LNCaP clone FGC (cell line): ENCODE measurements at regions not wholly inside any gene's neighbourhood (a gene's known extent, or its start where the extent isn't known, plus 50 kb on each side); places are given as distances from the start of the nearest gene placed in this dataset.
"Not testable (repeated sequence)": the region's sequence is repeated elsewhere in the genome, so short reads cannot be mapped to it uniquely, and the experiment has no call there.

Experiments
- DNase-seq: peaks from one replicate; pipeline ENCODE4 v3.0.0-alpha.2; 2011; ENCODE audit warnings: low read depth
- H3K4me3 ChIP-seq: 2 replicates; pipeline ENCODE4 v1.5.1; 2011; ENCODE audit warnings: mild to moderate bottlenecking, low read depth, low read length, control low read depth
- CTCF ChIP-seq: IDR thresholded peaks from 2 replicates; pipeline ENCODE4 v1.5.1; 2012; ENCODE audit warnings: mild to moderate bottlenecking; ENCODE audit not compliant: control insufficient read depth, insufficient read depth; ENCODE audit errors: extremely low read depth

GRCh38 chr9:78712903-78713613, 416.1 kb downstream of the PSAT1 start:
- H3K4me3 ChIP-seq, result no peak overlapping the region
- TF ChIP-seq CTCF, result no peak

GRCh38 chr9:78713614-78714405, 416.9 kb downstream of the PSAT1 start:
- no peak for TF ChIP-seq CTCF
- DNase-seq, result no peak
- H3K4me3 ChIP-seq, result no peak overlapping the region

More at GRCh38 chr9:78712903-78713613, 416.1 kb downstream of the PSAT1 start:
- no peak for DNase-seq

- no peak for DNase-seq
- no peak overlapping the region for H3K4me3 ChIP-seq
- no peak for TF ChIP-seq CTCF
Measured at GRCh38 chr9:78714576-78714975, 417.7 kb downstream of the PSAT1 start.

GRCh38 chr9:78719029-78719428, 422.1 kb downstream of the PSAT1 start:
- DNase-seq, H3K4me3 ChIP-seq: not testable (repeated sequence)

- DNase-seq, result no peak
- H3K4me3 ChIP-seq, result no peak overlapping the region
- TF ChIP-seq CTCF, result no peak
Measured at GRCh38 chr9:78724896-78725295, 428.0 kb downstream of the PSAT1 start.

- DNase-seq, result no peak
- no peak for TF ChIP-seq CTCF
Measured at GRCh38 chr9:78725503-78725902, 428.6 kb downstream of the PSAT1 start.

GRCh38 chr9:78745331-78745730, 448.4 kb downstream of the PSAT1 start:
- no peak for TF ChIP-seq CTCF
- no peak overlapping the region for H3K4me3 ChIP-seq
- DNase-seq, result no peak

More at GRCh38 chr9:78725503-78725902, 428.6 kb downstream of the PSAT1 start:
- no peak overlapping the region for H3K4me3 ChIP-seq
